ENCODE measurements at regions not wholly inside any gene's neighbourhood (a gene's known extent, or its start where the extent isn't known, plus 50 kb on each side); places are given as distances from the start of the nearest gene placed in this dataset.

- TF ChIP-seq CTCF (IDR thresholded peaks at IDR 0.05) (no peak), POLR2A (IDR thresholded peaks at IDR 0.05) (no peak)
Measured at GRCh38 chr16:86010680-86011141, 111.7 kb downstream of the IRF8 start.
